ENCODE measurements at regions not wholly inside any gene's neighbourhood (a gene's known extent, or its start where the extent isn't known, plus 50 kb on each side); places are given as distances from the start of the nearest gene placed in this dataset.
"Not testable (repeated sequence)": the region's sequence is repeated elsewhere in the genome, so short reads cannot be mapped to it uniquely, and the experiment has no call there.

GRCh38 chr6:113672491-113673149 lies 184.5 kb upstream of the MARCKS start:
- DNase-seq: no peak

DNA sequence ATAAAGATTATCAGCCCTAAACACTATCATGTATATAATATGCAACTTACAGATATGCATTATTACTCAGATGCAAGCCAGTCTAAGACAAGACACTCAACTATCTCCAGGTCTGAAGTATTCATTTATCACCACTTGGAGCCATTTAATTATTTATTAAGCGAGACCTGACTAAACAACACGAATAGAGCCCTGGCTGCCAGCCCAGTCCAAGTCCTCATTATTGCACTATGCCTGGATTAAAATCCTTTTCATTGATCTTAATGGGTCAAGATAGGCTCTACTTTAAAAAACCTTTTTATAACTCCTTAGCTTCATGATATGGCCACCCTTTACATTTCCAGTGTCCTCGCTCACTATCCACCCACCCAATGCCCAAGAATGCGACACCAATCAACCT lies 183.1 kb upstream of the MARCKS start:
- DNase-seq: no peak

DNA sequence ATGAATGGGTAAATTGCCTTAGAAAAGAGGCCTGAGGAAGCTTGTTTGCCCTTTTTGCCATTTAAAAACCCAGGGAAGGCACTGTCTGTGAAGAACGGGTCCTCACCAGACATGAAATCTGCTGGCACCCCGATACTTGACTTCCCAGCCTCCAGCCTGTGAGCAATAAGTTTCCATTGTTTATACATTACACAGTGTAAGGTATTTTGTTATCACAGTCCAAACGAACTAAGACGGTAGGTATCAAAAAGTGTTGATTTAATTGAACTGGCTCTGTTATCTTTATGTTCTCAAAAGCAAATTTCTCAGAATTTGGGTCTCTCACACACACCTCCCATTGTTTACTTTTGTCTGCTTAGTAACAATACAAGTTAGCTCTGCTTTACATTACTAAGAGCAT lies 181.1 kb upstream of the MARCKS start:
- no peak for DNase-seq

- DNase-seq: no peak
Measured at GRCh38 chr6:113676968-113677367, 180.2 kb upstream of the MARCKS start.

DNA sequence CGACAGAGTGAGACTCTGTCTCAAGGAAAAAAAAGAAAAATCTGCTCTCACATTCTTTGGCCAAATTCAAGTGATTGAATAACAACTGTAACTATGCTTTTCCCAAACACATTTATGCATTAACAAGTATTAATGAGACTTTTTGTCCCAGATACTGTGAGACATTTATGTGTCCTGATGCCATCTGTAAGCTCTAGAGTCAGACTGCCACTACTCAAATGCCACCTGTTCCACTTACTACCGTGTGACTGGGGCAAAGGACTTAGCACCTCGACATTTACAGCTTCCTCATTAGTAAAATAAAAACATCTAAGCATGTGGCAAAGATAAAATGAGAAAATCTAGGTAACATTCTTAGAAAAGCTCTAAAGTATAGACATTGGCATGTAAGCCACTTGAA lies 178.1 kb upstream of the MARCKS start:
- no peak for DNase-seq

- DNase-seq: no peak
Measured at GRCh38 chr6:113680301-113680700, 176.8 kb upstream of the MARCKS start.

DNA sequence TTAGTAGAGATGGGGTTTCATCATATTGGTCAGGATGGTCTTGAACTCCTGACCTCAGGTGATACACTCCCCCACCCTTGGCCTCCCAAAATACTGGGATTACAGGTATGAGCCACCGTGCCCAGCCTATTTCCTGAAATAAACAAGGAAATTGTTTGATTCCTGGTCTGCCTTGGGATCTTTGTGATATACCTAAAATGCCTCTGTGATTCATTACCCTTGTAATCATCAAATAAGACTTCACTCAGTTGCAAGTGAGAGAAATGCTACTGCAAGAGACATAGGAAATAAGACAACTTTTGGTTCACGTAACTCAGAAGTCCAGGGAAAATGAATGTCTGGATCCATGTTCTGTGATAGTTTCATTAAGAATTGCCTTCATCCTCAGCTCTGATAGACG lies 173.2 kb upstream of the MARCKS start:
- no peak for DNase-seq

- no peak for DNase-seq
Measured at GRCh38 chr6:113684382-113684901, 172.7 kb upstream of the MARCKS start.

- DNase-seq: no peak
Measured at GRCh38 chr6:113686049-113686448, 171.1 kb upstream of the MARCKS start.

DNA sequence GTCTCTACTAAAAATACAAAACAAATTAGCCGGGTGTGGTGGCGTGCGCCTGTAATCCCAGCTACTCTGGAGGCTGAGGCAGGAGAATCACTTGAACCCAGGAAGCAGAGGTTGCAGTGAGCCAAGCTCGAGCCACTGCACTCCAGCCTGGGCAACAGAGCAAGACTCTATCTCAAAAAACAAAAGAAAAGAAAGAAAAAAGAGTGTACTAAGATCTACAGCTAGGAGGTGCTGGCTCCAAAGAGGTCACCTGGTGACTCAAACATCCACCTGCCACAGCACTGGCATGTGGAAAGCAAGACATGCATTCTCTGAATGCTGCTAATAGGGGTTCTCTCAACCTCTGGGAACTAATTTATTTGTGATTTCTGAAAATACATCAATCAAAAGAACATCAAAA lies 167.5 kb upstream of the MARCKS start:
- not testable (repeated sequence) for DNase-seq

GRCh38 chr6:113690281-113691259 lies 166.6 kb upstream of the MARCKS start:
- no peak for DNase-seq

GRCh38 chr6:113691260-113691656 lies 165.9 kb upstream of the MARCKS start:
- DNase-seq: no peak

- DNase-seq: no peak
Measured at GRCh38 chr6:113693851-113694250, 163.3 kb upstream of the MARCKS start.

- DNase-seq: no peak
Measured at GRCh38 chr6:113694278-113695077, 162.7 kb upstream of the MARCKS start.

GRCh38 chr6:113695516-113695915 lies 161.6 kb upstream of the MARCKS start:
- no peak for DNase-seq

GRCh38 chr6:113696960-113697359 lies 160.2 kb upstream of the MARCKS start:
- no peak for DNase-seq

DNA sequence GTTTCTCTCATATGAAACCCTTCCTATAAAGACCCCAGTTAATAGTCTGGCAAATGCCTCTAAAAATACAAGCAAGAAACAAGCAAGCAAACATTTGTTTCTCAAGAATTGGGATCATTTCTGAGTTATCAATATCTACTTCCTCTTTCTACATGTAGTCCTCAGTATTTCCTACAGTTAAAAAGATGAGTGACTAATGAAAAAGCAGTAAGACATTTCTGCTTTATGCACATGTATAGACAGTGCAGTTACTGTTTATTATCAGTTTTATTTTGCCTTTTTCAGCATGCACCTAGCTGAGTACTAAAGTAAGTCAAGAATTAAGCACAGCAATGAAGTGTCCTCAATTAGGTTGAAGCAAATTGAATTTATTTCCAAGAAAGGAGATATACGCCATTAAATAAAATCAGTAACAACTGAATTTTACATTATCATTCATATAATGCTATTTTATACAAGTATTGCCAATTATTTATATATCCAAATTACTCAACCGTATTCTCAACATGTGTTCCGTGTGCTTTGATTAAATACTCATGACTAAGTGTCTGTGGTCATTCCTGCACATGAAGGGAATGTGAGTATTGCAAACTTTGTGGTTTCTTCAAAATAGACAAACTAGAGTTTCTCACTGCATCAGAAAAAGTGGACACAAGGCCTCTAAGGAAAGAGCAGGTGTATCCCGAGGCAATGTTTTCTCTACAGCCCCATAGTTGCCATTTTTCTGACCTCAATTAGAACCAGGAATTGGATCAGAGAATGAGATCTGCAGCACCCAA lies 159.3 kb upstream of the MARCKS start:
- DNase-seq: no peak

DNA sequence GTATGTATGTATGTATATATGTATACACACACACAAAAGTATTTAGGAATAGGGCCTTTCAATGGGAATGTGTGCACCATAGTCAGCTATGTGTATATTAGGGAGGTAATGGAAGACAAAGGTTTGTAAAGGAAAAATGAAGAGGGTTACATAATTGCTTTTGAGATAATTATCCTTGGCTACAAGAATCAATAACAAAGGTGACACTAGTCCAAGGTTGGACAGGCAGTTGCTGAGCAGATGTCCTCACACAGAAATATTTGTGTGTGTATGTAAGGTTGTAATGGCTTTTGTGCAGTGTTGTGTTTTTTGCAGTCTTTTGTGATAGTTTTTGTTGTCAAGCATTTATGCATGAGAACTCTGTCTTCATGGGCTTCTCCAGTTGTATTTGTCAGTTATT lies 157.9 kb upstream of the MARCKS start:
- no peak for DNase-seq

- DNase-seq: no peak
Measured at GRCh38 chr6:113701552-113702254, 155.4 kb upstream of the MARCKS start.

GRCh38 chr6:113707194-113707593 lies 150.0 kb upstream of the MARCKS start:
- DNase-seq: no peak

GRCh38 chr6:113709936-113710509 lies 147.1 kb upstream of the MARCKS start:
- DNase-seq: no peak
